GM12801 (cell line): ENCODE measurements at regions not wholly inside any gene's neighbourhood (a gene's known extent, or its start where the extent isn't known, plus 50 kb on each side); places are given as distances from the start of the nearest gene placed in this dataset.

ENCODE experiments used
- TF ChIP-seq, protein P1 (sequence below): IDR thresholded peaks from one replicate; pipeline ENCODE4 v1.5.1; 2011; ENCODE audit warnings: control low read depth; ENCODE audit not compliant: insufficient read length; ENCODE audit errors: extremely low read depth

GRCh38 chr2:160989778-160990177, 170.4 kb upstream of the TANK start:
- TF ChIP-seq, protein P1, sequence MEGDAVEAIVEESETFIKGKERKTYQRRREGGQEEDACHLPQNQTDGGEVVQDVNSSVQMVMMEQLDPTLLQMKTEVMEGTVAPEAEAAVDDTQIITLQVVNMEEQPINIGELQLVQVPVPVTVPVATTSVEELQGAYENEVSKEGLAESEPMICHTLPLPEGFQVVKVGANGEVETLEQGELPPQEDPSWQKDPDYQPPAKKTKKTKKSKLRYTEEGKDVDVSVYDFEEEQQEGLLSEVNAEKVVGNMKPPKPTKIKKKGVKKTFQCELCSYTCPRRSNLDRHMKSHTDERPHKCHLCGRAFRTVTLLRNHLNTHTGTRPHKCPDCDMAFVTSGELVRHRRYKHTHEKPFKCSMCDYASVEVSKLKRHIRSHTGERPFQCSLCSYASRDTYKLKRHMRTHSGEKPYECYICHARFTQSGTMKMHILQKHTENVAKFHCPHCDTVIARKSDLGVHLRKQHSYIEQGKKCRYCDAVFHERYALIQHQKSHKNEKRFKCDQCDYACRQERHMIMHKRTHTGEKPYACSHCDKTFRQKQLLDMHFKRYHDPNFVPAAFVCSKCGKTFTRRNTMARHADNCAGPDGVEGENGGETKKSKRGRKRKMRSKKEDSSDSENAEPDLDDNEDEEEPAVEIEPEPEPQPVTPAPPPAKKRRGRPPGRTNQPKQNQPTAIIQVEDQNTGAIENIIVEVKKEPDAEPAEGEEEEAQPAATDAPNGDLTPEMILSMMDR, result no peak

DNA sequence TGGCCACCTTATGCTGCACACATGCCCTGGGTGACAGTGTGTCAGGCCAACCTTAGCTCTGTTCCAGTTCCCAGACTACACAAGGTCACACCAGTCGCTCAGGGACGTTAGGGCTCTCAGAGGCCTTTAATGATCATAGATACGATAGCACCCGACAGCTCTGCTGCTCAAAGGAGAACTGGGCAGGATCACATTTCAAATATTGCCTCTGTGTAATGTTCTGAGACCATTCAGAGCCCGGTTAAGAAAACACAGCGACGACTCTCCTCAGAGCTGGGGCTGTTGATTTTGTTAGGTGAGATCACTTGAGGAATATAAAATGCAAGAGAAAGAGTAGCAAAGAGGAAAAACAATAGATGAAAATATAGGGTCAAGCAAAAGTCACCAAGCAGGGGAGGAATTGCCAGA, 166.6 kb upstream of the TANK start:
- TF ChIP-seq, protein P1, result no peak

- TF ChIP-seq, protein P1, result no peak
Observed at GRCh38 chr2:160994141-160995002, 165.9 kb upstream of the TANK start.

- TF ChIP-seq, protein P1, result no peak
Observed at GRCh38 chr2:160996584-160996983, 163.6 kb upstream of the TANK start.

- TF ChIP-seq, protein P1, result no peak
Observed at GRCh38 chr2:161004379-161004778, 155.8 kb upstream of the TANK start.

DNA sequence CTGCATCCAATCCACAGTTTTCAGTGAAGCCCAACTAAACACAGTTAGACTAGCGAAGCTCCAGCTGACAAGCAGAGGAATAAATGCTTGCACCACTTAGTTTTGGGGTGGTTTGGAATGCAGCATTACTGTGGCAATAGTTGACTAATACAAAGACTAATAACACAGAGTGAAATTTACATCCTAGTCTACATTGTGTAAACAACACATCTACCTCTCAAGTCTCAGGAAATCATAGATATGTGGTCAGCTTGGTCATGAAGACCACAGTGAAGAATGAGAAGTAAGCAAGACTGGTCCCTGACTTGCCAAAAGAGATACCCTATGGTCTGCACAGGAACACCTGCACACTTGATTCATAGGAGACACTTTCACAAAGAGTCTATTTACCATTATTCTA, 155.1 kb upstream of the TANK start:
- TF ChIP-seq, protein P1, result no peak

- TF ChIP-seq, protein P1, result no peak
Observed at GRCh38 chr2:161008311-161008710, 151.9 kb upstream of the TANK start.
